GM18907 (cell line): ENCODE measurements at regions not wholly inside any gene's neighbourhood (a gene's known extent, or its start where the extent isn't known, plus 50 kb on each side); places are given as distances from the start of the nearest gene placed in this dataset.

Source experiments
- ATAC-seq: cut with Tn5 transposase; IDR thresholded peaks from one replicate; pipeline ENCODE4 v1.9.1; 2021; ENCODE audit warnings: mild to moderate bottlenecking, moderate library complexity; ENCODE audit not compliant: unreplicated experiment

GRCh38 chr15:39320355-39320754 is 260.5 kb upstream of the THBS1 start:
- no peak for ATAC-seq

- ATAC-seq, result no peak
Measured at GRCh38 chr15:39320886-39321285, 260.0 kb upstream of the THBS1 start.

GRCh38 chr15:39321977-39322376 is 258.9 kb upstream of the THBS1 start:
- ATAC-seq, result no peak

GRCh38 chr15:39323157-39323556 is 257.7 kb upstream of the THBS1 start:
- no peak for ATAC-seq

- no peak for ATAC-seq
Measured at GRCh38 chr15:39323706-39324105, 257.2 kb upstream of the THBS1 start.

GRCh38 chr15:39326306-39326975 is 254.4 kb upstream of the THBS1 start:
- no peak for ATAC-seq

GRCh38 chr15:39327005-39327730 is 253.7 kb upstream of the THBS1 start:
- no peak for ATAC-seq

GRCh38 chr15:39330061-39330460 is 250.8 kb upstream of the THBS1 start:
- no peak for ATAC-seq

- no peak for ATAC-seq
Measured at GRCh38 chr15:39331584-39331983, 249.3 kb upstream of the THBS1 start.

GRCh38 chr15:39332846-39333245 is 248.0 kb upstream of the THBS1 start:
- no peak for ATAC-seq

- no peak for ATAC-seq
Measured at GRCh38 chr15:39333393-39333792, 247.5 kb upstream of the THBS1 start.

GRCh38 chr15:39333896-39334295 is 247.0 kb upstream of the THBS1 start:
- no peak for ATAC-seq

GRCh38 chr15:39336926-39337325 is 244.0 kb upstream of the THBS1 start:
- ATAC-seq, result no peak

GRCh38 chr15:39338251-39338650 is 242.6 kb upstream of the THBS1 start:
- no peak for ATAC-seq

GRCh38 chr15:39340903-39341645 is 239.8 kb upstream of the THBS1 start:
- no peak for ATAC-seq

- ATAC-seq, result no peak
Measured at GRCh38 chr15:39344662-39345141, 236.2 kb upstream of the THBS1 start.

GRCh38 chr15:39345176-39345575 is 235.7 kb upstream of the THBS1 start:
- ATAC-seq, result no peak

- ATAC-seq, result no peak
Measured at GRCh38 chr15:39347453-39347852, 233.4 kb upstream of the THBS1 start.

- ATAC-seq, result no peak
Measured at GRCh38 chr15:39350785-39351184, 230.1 kb upstream of the THBS1 start.

GRCh38 chr15:39354189-39354588 is 226.7 kb upstream of the THBS1 start:
- no peak for ATAC-seq

- ATAC-seq, result no peak
Measured at GRCh38 chr15:39357480-39358268, 223.2 kb upstream of the THBS1 start.
